ENCODE measurements at regions not wholly inside any gene's neighbourhood (a gene's known extent, or its start where the extent isn't known, plus 50 kb on each side); places are given as distances from the start of the nearest gene placed in this dataset.

DNA sequence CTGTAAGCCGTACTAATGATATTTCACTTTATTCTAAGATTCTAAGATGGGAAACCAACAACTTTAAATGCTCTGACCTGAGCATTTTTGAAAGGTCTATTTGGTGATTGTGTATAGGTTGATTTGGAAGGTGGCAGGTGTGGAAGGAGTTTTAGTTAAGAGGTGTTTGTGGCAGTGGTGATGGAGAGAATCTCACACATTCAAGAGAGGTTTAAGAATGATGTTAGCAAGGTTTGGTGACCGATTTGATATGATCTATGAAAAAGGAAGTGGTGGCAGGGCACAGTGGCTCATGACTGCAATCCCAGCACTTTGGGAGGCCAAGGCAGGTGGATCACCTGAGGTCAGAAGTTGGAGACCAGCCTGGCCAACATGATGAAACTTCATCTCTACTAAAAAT is 319.2 kb upstream of the CD180 start:
- Histone ChIP-seq H3K36me3 (no peaks in the 10 kb centered on the region), H3K4me3 (no peak overlapping the region), H3K27ac (no peak overlapping the region), H3K9me3 (no peaks in the 10 kb centered on the region), H3K4me1 (peaks cover 0 to 8% (median 0%) of the 10 kb centered on the region in 4 donors), H3K27me3 (no peaks in the 10 kb centered on the region)
- WGBS, 2 donors (ENCODE audit: low coverage in 1 of 2): 75 to 84% methylated on average over 2 of the region's 2 CpGs
- intact Hi-C loops (cut with DNase I; ENCODE audit: low total_unique reads): no loop called here
- DNase-seq: no peak
- TF ChIP-seq POLR2A (IDR thresholded peaks at IDR 0.05) (no peak), CTCF (IDR thresholded peaks at IDR 0.05) (no peak), EP300 (IDR thresholded peaks at IDR 0.05; ENCODE audit: low read depth) (no peak), POLR2AphosphoS5 (IDR thresholded peaks at IDR 0.05) (no peak)
- in situ Hi-C loops (cut with MboI; ENCODE audit: low pct_ligation_motif_present in 1 of 4, low pct_unique_long_range_greater_than_20kb in 1 of 4, low sequenced_read_pairs in 3 of 4): no loop called here

DNA sequence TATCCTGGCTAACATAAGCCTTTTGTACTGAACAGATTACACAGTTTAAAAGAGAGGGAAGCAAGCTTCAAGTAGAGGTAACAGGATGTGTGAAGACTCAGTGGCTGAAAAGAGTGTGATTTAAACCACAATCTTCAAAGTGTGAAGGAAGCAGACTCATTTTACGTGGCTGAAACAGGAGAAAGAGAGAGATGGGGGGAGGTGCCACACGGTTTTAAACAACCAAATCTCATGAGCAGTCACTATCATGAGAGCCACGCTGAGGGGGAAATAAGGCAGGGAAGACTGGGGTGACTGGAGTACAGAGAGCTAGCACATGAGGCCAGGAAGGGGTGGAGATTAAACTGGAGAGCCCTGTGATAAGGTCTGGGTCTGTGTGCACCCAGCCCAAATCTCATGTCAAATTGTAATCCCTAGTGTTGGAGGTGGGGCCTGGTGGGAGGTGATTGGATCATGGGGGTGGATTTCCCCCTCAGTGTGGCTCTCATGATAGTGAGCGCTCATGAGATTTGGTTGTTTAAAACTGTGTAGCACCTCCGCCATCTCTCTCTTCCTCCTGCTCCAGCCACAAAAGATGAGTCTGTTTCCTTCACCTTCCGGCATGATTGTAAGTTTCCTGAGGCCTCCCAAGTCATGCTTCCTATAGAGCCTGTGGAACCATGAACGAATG is 318.6 kb upstream of the CD180 start:
- intact Hi-C loops (cut with DNase I; ENCODE audit: low total_unique reads): no loop called here
- Histone ChIP-seq H3K36me3 (no peaks in the 10 kb centered on the region), H3K9me3 (no peaks in the 10 kb centered on the region), H3K27me3 (no peaks in the 10 kb centered on the region), H3K27ac (no peak overlapping the region), H3K4me1 (peaks cover 0 to 8% (median 0%) of the 10 kb centered on the region in 4 donors), H3K4me3 (no peak overlapping the region)
- DNase-seq: no peak
- in situ Hi-C loops (cut with MboI; ENCODE audit: low pct_ligation_motif_present in 1 of 4, low pct_unique_long_range_greater_than_20kb in 1 of 4, low sequenced_read_pairs in 3 of 4): no loop called here
- 68 to 79% methylated on average over 3 to 7 of the region's 7 CpGs for WGBS, 2 donors (ENCODE audit: low coverage in 1 of 2)
- TF ChIP-seq POLR2A (IDR thresholded peaks at IDR 0.05) (no peak), POLR2AphosphoS5 (IDR thresholded peaks at IDR 0.05) (no peak), EP300 (IDR thresholded peaks at IDR 0.05; ENCODE audit: low read depth) (no peak), CTCF (IDR thresholded peaks at IDR 0.05) (no peak)

DNA sequence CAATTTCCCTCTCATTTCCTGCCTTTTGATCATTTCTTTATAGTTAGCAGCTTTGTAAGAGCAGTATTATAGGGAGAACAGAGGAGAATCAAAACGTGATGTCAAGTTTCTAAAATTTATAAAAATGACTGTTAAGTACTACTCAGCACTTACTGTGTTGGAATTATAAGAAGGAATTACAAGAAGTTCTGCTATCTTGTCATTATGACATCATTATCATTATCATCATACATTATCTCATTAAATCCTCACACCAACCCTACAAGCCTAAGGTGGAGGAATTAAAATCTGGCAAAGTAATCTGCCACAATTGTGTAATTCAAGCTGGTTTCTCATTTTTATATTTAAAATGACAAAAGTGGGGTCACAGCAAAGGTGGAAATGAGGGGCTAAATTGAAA is 316.2 kb upstream of the CD180 start:
- no peak for TF ChIP-seq EP300 (IDR thresholded peaks at IDR 0.05; ENCODE audit: low read depth)
- no peak for TF ChIP-seq POLR2AphosphoS5 (IDR thresholded peaks at IDR 0.05)
- no peak for TF ChIP-seq POLR2A (IDR thresholded peaks at IDR 0.05)
- TF ChIP-seq CTCF (IDR thresholded peaks at IDR 0.05): no peak
- H3K4me3 ChIP-seq: no peak overlapping the region
- intact Hi-C loops (cut with DNase I; ENCODE audit: low total_unique reads) (no loop called here), in situ Hi-C loops (cut with MboI; ENCODE audit: low pct_ligation_motif_present in 1 of 4, low pct_unique_long_range_greater_than_20kb in 1 of 4, low sequenced_read_pairs in 3 of 4) (no loop called here)
- H3K27me3 ChIP-seq: no peaks in the 10 kb centered on the region
- H3K4me1 ChIP-seq: peaks cover 0 to 5% (median 0%) of the 10 kb centered on the region in 4 donors
- H3K9me3 ChIP-seq: no peaks in the 10 kb centered on the region
- no peak for DNase-seq
- H3K36me3 ChIP-seq: no peaks in the 10 kb centered on the region
- WGBS, 2 donors (ENCODE audit: low coverage in 1 of 2): 75 to 82% methylated on average over 1 of the region's 1 CpG
- no peak overlapping the region for H3K27ac ChIP-seq

GRCh38 chr5:67511911-67512310 is 315.3 kb upstream of the CD180 start:
- Histone ChIP-seq H3K36me3 (no peaks in the 10 kb centered on the region), H3K27me3 (no peaks in the 10 kb centered on the region), H3K4me1 (peaks cover 0 to 2% (median 0%) of the 10 kb centered on the region in 4 donors), H3K27ac (no peak overlapping the region), H3K9me3 (no peaks in the 10 kb centered on the region), H3K4me3 (no peak overlapping the region)
- in situ Hi-C loops (cut with MboI; ENCODE audit: low pct_ligation_motif_present in 1 of 4, low pct_unique_long_range_greater_than_20kb in 1 of 4, low sequenced_read_pairs in 3 of 4): no loop called here
- TF ChIP-seq EP300 (IDR thresholded peaks at IDR 0.05; ENCODE audit: low read depth): no peak
- no peak for TF ChIP-seq CTCF (IDR thresholded peaks at IDR 0.05)
- no peak for TF ChIP-seq POLR2A (IDR thresholded peaks at IDR 0.05)
- no peak for TF ChIP-seq POLR2AphosphoS5 (IDR thresholded peaks at IDR 0.05)
- intact Hi-C loops (cut with DNase I; ENCODE audit: low total_unique reads): no loop called here
- 60 to 71% methylated on average over 1 of the region's 1 CpG for WGBS, 2 donors (ENCODE audit: low coverage in 1 of 2)
- DNase-seq: no peak
